ENCODE measurements at regions not wholly inside any gene's neighbourhood (a gene's known extent, or its start where the extent isn't known, plus 50 kb on each side); places are given as distances from the start of the nearest gene placed in this dataset.

DNA sequence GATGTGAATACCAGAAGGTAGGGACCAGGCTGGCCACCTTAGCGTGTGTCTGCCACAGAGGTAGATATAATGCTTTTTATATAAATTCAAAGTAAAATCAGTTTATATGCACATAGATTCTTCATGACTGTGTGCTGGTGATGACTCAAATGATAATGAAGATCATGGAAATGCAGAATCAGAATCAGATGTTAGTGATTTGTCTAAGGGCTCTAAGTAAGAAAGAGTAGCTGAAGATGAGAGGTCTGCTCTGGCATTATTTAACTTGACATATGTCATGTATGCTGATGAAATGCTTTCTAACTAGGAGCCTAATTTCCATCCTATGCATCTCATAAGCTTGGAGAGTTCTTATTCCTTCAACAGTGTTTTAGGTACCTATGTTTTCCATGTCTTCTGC, 50.3 kb upstream of the DPH6 start:
- DNase-seq (ENCODE audit: low read depth), result no peak

DNA sequence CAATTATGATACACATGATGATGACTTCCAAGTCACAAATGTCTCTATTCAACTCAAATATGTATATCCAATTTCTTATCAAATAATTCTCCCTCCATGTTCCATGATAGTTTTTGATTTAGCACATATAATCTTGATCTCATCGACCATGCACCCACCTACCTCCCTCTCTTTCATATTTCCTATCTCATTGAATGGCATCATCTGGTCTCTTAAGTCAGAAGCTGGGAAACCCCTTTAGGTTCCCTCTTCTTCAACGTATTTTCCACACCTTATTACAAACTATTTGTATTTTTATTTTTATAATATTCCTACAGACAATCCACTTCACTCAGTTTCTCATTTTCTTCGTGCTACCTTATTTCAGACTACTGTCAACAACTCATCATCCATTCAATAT, 56.9 kb upstream of the DPH6 start:
- no peak for DNase-seq (ENCODE audit: low read depth)

DNA sequence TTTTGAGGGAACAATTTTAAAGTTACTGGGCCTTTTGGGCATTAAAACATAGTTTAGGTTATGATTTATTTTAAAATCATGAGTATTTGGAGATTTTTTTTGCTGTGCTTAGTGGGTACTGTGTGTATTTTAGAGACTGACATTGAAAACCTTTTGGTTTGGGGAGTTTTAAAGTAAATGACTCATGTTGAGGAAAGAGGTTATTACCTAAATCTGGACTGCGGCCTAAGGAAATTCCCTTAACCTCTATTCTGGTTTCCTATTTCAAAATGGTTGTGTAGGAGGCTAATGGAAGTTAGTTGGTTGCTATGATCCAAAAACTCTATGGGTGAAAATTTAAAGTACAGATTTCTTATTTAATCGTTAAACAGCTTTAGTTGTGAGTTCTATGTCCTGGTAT, 57.3 kb upstream of the DPH6 start:
- DNase-seq (ENCODE audit: low read depth), result no peak

DNA sequence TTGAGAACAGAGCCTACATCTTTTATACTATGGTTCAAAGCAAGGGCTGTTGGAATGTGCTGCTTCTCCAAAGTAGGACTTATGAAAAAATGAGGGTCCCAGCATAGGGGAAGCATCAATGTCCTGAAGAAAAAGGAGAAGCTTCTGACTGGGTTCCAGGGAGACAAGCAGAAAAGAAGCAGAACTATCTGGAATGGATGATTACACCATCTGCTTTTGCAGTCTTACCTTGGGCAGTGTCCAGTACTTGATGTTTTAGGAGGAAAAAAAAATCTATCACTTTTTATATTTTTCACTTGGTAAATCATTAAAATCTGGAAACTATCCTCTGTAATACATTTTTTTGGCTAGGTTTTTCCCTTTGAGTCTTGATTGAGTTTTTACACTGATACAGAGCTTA, 57.9 kb upstream of the DPH6 start:
- no peak for DNase-seq (ENCODE audit: low read depth)

DNA sequence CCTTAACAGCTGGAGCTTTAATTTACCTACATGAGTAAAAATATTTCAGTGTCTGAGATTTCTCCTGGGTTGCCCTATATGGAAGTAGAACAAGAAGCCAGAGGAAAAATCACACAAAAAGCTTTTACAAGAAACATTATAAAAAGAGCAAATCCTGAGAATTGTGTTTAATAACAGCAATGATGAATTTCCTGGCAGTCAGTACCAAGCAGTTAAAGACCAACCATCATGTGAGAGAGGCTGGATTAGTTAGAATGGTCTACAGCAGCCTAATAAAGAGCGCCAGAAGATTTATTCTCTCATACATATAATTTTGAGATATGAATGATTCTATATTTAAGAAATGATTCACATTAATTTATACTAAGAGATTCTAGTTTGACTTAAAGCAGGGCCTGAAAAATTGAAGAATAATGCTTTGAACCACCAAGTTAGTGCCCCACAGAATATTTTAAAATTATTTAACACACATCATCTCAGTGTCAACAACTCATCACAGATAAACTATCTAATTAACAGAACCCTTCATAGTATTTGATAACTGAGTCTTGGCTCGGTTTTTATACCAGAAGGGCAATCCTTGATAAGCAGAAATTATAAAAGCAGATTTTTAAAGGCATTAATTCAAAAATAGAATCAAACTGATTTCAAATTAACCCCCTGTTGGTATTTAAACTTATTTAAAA, 59.9 kb upstream of the DPH6 start:
- DNase-seq (ENCODE audit: low read depth), result no peak

DNA sequence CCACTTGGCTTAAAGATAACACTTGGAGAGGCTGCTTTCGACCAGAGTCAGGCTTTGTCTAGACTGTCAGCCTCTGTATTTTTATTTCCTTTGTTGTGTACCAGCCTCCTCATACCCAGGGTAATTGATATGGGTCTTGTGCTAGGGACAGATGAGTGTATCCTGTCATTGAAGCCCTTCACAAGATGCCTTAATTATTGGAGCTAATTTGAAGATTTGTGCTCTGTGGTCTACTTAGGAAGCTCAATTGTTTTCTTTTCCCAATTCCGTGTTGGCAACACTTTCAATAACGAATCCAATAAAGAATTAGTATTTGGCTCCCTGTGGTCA, 60.5 kb upstream of the DPH6 start:
- DNase-seq (ENCODE audit: low read depth), result no peak

DNA sequence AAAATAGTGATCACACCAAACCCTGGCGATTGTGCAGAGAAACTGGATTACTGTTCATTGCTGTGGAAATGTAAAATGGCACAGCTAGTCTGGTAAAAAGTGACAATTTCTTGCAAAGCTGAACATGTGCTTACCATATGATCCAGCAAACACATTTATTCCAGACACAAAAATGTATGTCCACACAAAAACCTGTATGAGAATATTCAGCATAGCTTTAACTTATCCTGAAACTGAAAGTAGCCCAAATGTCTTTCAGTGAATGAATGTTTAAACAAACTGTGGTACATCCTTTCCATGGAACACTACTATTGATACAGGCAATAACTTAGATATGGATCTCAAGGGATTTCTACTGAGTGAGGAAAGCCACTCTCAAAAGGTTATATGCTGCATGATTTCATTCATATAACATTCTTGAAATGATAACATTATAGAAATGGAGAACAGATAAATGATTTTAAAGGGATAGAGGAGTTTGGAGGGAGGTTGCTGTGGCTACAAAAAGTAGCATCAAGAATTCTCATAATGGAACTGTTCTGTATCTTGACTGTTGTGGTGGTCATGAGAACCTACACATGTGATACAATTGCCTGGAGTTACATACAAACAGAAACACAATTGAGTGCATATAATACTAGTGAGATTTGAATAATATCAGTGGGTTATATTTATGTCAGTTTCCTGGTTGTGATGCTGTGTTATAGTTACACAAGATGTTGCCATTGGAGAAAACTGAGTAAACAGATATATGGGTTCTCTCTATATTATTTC, 70.7 kb upstream of the DPH6 start:
- DNase-seq (ENCODE audit: low read depth), result no peak

DNA sequence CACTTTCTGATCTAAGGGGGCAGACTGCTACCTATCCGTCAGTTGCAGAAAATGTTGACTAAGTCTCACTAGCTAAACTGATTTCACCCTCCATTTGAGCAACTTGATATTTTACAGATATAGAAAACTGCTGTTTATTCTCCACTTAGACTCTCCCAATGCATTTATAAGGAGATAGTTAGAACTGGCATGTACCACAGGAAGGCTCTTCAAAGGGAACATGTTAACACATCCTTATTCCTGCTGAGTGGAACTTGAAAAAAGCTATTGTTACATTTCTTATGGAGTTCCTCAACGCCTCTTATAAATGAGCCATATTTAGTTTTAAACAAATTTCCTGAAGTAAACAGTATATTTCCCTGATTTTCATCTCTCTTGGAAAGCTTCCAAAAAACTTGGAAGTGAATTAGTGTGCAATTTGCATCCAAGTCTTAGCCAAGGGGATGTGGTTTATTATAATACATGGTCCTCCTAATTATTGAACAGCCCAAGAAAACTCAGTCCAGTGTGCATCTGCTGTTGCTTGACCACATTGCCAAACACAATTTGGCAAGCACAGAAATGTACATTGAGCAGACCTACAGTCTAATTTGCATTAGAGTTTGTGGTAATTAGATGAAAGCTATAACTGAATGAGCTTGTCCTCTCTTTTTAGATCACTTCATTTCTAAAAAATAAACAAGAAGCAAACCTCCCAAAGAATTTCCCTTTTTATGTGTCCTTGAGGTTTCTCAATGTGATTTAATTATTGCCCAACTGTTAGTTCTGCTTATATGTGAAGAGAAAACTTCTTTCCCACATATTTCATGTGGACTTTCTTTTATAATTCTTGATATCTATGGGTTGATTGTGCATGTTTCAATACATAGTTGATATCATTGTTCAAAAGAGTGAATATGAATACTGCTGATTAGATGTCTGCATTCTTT, 72.6 kb upstream of the DPH6 start:
- no peak for DNase-seq (ENCODE audit: low read depth)

DNA sequence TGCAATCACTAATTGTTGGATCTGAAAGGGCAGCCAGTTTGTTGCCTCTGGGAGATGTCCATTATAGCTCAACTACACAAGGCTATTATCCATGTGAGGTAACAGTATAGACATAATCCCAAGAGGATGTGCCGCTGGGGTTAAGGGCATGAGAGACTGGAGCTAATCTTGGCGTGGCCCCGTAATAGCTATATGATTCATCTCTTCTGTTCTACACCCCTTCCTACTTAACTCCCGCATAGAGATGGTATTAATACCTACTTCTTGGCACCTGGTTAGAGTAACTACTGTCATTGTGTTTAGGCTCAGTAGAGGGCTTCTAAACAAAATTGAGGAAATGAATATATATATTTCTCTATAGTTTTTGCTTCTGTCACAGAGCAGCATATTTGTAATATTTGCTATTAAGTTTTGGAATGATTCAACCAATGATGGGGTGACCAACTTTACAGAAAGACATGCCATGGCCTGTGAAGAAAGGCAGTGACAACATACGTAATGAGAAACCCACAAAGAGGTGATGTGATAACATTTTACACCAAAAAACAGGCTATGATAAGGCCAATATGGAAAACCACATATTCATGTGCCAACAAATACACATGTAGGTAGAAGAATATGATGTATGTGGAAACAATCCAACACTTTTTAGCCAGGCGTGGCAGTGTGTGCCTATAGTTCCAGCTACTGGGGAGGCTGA, 76.8 kb upstream of the DPH6 start:
- no peak for DNase-seq (ENCODE audit: low read depth)

DNA sequence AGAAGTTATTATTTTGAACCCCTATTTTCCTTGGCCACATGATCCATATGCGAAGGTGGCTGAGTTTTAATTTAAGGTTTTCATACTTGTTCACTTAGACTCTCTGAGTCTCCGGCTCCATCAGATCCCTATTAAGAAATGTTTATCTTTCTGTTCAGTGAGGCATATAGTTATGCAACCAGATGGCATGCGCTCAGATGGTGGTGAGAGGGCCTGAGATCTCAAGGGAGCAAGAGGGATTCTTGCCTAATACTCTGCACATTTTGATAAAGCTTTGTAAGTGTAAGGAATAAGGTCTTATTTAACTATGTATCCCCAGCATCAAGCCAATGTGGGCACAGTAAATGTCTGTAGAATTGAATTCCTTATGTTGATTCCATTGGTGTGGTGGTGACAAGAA, 78.9 kb upstream of the DPH6 start:
- DNase-seq (ENCODE audit: low read depth), result no peak

DNA sequence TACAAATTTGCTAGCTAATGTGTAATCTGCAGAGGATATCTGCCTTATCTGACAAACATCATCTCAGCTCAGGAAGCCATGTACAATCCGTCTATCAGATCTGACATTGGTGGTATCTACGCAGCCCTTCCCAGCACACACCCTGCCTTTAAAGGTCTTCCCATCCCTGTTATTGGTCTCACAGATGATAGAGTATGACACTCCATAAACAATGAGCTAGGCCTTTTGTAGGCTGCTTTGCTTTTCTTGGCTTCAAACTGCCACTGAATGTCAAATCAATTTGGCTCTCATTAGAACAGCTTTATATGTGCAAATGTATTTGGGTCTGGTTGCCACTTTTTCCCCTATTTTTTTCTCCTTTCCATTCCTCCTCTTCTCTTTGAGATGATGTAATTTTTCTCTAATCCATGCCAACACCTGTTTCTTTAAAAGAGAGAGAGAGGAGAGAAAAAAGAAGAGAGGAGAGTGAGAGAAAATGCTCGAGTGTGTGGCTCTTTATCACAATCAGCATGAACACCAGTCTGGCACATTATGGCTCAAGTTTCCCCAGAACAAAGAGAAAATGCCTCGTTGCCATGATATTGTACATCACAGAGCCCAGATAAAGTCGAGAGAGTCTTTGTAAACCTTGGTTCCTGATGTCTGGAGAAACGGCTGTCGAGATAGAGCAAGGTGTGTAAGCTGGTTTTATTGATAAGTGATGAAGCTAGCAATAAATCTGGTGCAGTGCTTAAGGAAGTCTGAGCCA, 80.8 kb upstream of the DPH6 start:
- DNase-seq (ENCODE audit: low read depth), result no peak

DNA sequence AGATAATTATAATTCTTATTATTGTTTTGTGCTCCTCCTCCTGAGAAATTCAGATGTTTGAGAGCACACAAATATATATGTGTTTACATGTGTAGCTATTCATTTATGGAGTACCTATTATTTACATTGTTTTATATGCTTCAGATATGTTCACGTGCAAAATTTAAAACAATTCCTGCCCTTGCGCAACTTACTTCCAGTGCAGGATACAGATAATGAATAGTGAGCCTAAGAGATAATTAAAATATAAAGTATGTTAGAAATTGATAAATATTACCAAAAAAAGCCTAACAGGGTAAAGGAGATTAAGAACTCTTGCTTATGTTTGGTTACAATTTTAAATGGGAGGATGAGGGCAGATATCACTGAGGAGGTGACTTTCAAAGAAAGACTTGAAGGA, 81.7 kb upstream of the DPH6 start:
- no peak for DNase-seq (ENCODE audit: low read depth)

DNA sequence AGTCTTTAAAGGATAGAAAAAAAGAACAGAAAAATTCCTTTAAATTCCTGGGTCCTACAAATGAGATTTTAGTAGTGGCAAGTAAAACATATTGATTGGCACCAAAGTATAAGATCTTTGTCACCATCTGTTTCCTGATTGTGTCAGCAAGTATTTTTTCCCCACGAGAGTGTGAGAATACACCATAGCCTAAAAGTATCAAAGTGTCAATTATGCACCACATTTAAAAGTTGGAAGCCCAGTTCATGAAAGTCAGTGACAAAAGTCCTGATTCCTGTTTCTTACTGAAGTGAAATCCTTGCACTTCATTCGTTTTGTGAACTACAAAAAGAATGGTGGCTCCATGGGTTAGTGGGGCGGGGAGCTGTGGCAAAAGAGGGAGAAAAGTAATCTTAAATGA, 83.8 kb upstream of the DPH6 start:
- DNase-seq (ENCODE audit: low read depth), result no peak

DNA sequence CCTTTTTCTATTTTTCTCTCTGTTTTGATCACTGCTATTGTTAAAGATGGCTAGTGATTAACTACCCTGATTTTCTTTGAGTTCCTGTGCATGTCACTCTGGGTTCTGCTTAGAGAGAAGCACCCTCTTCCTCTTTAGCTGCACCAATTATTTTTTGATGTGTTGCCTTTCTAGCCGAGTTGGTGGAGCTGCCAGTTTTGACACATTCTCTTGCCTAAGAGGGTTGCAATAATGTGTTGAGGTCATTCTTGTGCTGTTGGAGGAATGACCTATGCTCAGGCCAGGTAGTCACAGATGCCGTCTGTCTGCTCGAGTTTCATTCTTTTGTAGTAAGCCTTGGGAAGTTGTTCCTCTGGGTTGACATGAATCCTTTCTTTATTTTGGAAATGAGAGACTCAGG, 84.6 kb upstream of the DPH6 start:
- no peak for DNase-seq (ENCODE audit: low read depth)

DNA sequence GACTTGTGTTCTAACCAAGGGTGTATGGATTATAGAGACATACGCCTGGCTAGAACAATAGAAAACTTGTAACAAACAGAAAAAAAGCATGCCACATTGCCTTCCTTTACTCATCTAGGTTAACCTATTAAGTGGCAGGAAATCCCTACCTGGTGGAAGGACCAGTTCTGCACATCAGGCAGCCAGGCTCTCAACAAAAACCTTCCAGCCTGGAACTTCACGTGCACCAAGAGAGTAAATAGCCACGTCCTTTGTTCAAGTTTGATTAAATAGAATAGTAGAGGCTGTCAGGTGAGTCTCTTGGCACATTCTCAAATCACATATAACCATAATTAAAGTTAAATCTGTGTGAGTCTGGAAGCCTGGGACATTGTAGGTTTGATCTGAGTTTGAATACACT, 85.0 kb upstream of the DPH6 start:
- DNase-seq (ENCODE audit: low read depth), result no peak

DNA sequence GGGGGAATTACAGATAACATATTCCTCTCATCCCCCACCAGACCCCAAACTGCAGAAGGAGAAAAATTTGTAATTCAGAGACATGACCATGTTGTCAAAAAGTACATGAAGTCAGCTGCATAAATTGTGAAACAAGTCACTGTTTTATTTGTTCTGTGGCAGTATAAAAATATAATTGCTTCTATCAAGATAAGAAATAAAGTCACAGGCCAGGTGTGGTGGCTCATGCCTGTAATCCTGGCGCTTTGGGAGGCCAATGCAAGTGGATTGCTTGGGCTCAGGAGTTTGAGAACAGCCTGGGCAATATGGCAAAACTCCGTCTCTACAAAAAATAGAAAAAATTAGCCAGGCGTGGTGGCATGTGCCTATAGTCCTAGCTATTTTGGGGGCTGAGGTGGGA, 87.7 kb upstream of the DPH6 start:
- no peak for DNase-seq (ENCODE audit: low read depth)

DNA sequence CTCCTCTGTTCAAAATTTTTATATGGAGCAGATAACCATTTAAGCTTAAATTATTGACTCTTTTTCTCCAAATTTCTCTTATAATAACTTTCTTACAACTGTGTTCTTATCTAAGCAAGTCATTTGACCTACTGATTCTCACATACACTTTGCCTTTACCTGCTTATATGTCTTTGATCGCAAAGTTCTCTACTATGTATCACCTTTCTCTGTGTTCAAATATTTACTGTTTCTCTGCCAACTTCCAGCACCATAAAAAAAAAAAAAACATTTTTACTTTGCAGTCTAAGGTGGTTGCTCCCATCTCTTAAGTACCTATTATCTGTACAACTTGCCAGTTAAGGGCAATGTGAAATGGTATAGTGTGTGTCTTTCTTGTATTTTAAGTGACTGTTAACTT, 100.8 kb upstream of the DPH6 start:
- no peak for DNase-seq (ENCODE audit: low read depth)

DNA sequence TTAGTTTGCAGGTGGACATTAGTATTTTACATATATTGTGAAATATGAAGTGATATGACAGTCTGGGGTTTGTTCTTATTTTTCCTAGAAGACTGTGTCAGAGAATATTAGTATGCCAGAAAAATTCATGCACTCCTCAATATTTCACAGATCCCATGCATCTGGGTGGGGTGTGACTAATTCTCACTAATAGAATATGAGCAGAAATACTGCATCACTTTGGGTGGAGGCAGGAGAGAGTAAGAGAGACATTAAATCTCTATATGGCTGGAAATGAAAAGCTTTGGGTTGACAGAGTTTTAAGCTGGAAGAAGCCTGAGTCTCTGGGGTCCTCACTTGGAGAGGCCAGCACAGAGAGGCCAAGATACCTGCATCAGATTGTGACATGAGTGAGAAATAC, 101.3 kb upstream of the DPH6 start:
- DNase-seq (ENCODE audit: low read depth), result no peak

DNA sequence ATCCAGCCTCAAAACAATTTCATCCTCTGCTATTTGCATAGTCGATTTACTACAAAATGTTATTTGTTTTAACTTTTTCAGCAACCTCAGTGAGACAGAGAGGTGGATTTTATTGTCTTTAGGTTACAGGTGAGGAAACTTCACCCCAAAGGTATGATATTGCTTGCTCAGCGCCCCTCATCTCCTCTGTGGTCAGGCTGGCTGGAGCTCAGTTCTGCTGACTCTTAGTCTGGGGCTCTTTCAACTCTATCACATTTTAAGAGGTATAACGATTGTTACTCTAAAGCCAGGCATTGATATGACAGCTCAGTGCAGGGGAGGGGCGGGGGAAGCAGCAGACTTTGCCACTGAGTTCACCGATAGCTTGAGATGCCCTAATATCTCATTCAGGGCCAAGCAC, 103.0 kb upstream of the DPH6 start:
- no peak for DNase-seq (ENCODE audit: low read depth)

DNA sequence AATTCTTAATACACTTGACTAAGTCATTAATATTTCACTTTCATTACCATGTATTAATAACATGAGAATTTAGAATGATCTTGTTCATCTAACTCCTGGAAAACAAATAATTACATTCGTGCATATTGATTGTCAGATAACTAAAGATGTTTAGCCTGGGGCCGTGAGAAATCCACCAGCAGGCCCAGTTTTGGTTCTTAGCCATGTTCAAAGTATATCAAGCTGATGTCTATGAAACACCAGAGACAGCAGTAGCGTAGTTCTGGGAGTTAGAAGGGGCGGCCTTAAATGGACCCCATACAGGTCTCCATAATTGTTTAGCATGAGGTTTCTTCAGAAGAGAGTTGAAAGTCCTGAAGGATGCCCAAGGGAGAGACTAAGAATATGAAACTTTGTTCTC, 103.6 kb upstream of the DPH6 start:
- no peak for DNase-seq (ENCODE audit: low read depth)

DNA sequence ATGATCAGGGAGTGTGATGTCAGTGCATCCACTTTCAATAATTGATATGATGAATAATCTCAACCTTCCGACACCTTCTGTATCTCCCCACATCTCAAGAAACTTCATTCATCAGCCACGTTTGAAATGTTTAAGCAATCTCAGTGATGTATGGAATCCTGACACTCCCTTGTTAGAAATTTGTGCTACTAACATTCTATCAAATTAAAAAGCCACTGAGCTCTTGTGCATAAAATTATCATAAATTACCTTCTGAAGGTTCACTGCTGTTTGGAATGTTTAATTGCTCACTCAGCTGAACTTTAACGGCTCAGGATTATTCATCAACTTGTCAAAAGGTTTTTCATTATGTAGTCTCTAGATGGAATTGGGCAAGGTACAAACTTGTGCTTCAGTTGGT, 108.4 kb upstream of the DPH6 start:
- no peak for DNase-seq (ENCODE audit: low read depth)
